T-cell (primary cell): ENCODE measurements at regions not wholly inside any gene's neighbourhood (a gene's known extent, or its start where the extent isn't known, plus 50 kb on each side); places are given as distances from the start of the nearest gene placed in this dataset.

Experiments used
- ATAC-seq, 4 experiments: fragments of 200-7000 bp in 3 of 4; fragments of 150-1000 bp in 1 of 4; cut with Tn5 transposase; replicated peaks in 1 of 4; 1 replicate in 3 of 4; 2 replicates in 1 of 4; pipeline ENCODE4 v1.10.0; 2021; ENCODE audit warnings: moderate library complexity in 3 of 4, mild to moderate bottlenecking in 2 of 4, moderate number of reproducible peaks in 1 of 4
- CTCF ChIA-PET, 2 donors: fragments of 300-600 bp; sonication (Branson Sonifier 250); formaldehyde crosslinking; loops; one replicate each; lab custom pipeline; 2022; ENCODE audit warnings: antibody characterized with exemption in 2 of 2; lab: Charles Lee
- POLR2A ChIA-PET, 2 donors: fragments of 300-600 bp; sonication (Branson Sonifier 250); formaldehyde crosslinking; loops; one replicate each; lab custom pipeline; 2022; ENCODE audit warnings: antibody characterized with exemption in 2 of 2; lab: Charles Lee
- DNase-seq, 35 experiments: peaks; one replicate each; pipeline versions ENCODE4 v3.0.0 to v3.0.0-alpha.2; 2013 to 2023
- H3K27ac ChIP-seq: one replicate; pipeline ENCODE4 v1.5.1; 2013; ENCODE audit warnings: low read length
- H3K27me3 ChIP-seq, 2 experiments: replicated peaks in 1 of 2; 1 replicate in 1 of 2; 2 replicates in 1 of 2; pipeline versions ENCODE4 v1.6.1 to v1.7.0; 2013; ENCODE audit warnings: low read length in 1 of 2, mixed read lengths in 1 of 2; ENCODE audit not compliant: control insufficient read depth in 2 of 2, insufficient read depth in 2 of 2; ENCODE audit errors: extremely low read depth in 1 of 2
- H3K36me3 ChIP-seq, 2 donors: 1 replicate in 1 of 2; 2 replicates in 1 of 2; pipeline versions ENCODE4 v1.6.1 to v1.7.0; 2013; ENCODE audit warnings: low read length in 1 of 2; ENCODE audit not compliant: control insufficient read depth in 2 of 2, insufficient read depth in 1 of 2; ENCODE audit errors: extremely low read depth in 1 of 2
- H3K4me1 ChIP-seq, 2 experiments: 1 replicate in 1 of 2; 2 replicates in 1 of 2; pipeline versions ENCODE4 v1.6.1 to v1.7.0; 2013; ENCODE audit warnings: low read length in 2 of 2, mixed read lengths in 1 of 2; ENCODE audit not compliant: insufficient read depth in 2 of 2, control insufficient read depth in 1 of 2; ENCODE audit errors: extremely low read depth in 1 of 2
- H3K4me3 ChIP-seq, 2 donors: 1 replicate in 1 of 2; 2 replicates in 1 of 2; pipeline versions ENCODE4 v1.5.1 to v1.7.0; 2013; ENCODE audit warnings: mild to moderate bottlenecking in 2 of 2, low read length in 1 of 2, moderate library complexity in 1 of 2; ENCODE audit not compliant: control insufficient read depth in 1 of 2; ENCODE audit errors: extremely low read depth in 1 of 2
- H3K9me3 ChIP-seq: 2 replicates; pipeline ENCODE4 v1.7.0; 2013
- H3K27ac Mint-ChIP-seq, 2 donors: one replicate each; pipeline ENCODE4 v1.8.0; 2020 to 2021; ENCODE audit warnings: mild to moderate bottlenecking in 2 of 2, mixed read lengths in 2 of 2
- H3K27me3 Mint-ChIP-seq, 2 donors: one replicate each; pipeline ENCODE4 v1.8.0; 2021 to 2022; ENCODE audit warnings: mixed read lengths in 2 of 2
- H3K36me3 Mint-ChIP-seq: one replicate; pipeline ENCODE4 v1.8.0; 2021; ENCODE audit warnings: mixed read lengths
- H3K4me1 Mint-ChIP-seq, 3 donors: one replicate each; pipeline ENCODE4 v1.8.0; 2020 to 2022; ENCODE audit warnings: mixed read lengths in 3 of 3, mild to moderate bottlenecking in 1 of 3
- H3K4me3 Mint-ChIP-seq, 3 donors: one replicate each; pipeline ENCODE4 v1.8.0; 2020 to 2022; ENCODE audit warnings: mild to moderate bottlenecking in 3 of 3, mixed read lengths in 3 of 3, moderate library complexity in 3 of 3
- H3K9me3 Mint-ChIP-seq, 3 donors: one replicate each; pipeline ENCODE4 v1.8.0; 2020 to 2022; ENCODE audit warnings: mixed read lengths in 3 of 3
- WGBS: methylation state at CpG from one replicate; pipeline ENCODE4 v1.1.5; 2013; ENCODE audit warnings: missing lambda C conversion rate; ENCODE audit not compliant: insufficient coverage; 5-methylcytosine and 5-hydroxymethylcytosine counted together

DNA sequence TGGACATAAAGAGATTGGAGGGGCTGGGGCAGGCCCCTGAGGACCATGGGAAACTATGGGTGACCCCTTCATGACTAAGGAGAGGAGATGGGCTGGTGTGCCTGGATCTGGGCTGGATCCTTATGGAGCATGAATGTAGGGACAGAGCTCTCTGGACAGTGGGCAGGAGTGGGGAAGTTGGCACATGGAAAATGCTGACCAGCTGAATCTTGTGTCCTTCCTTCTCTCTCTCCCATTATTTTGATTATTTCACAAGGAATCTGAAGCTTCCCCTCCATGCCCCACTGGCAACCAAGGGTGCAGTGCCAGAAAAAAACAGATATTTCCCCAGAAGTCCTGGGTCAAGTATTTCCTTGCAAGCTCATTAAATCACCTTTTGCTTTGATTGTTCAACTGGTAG, 175.2 kb downstream of the DHX35 start:
- Histone ChIP-seq H3K4me1 (no peaks in the 10 kb centered on the region), H3K4me3 (no peak overlapping the region), H3K9me3 (no peaks in the 10 kb centered on the region), H3K27me3 (peaks cover 0 to 14% of the 10 kb centered on the region in 2 experiments), H3K27ac (no peak overlapping the region), H3K36me3 (no peaks in the 10 kb centered on the region)
- DNase-seq = no peak
- Mint-ChIP-seq H3K4me1 (no peaks in the 10 kb centered on the region), H3K9me3 (no peaks in the 10 kb centered on the region), H3K4me3 (no peak overlapping the region), H3K27me3 (peaks cover 3 to 13% of the 10 kb centered on the region in 2 donors), H3K36me3 (no peaks in the 10 kb centered on the region), H3K27ac (no peak overlapping the region)
- ChIA-PET CTCF (interaction anchor here in 1 of 2 donors (0.6 kb wide), 1 partner anchor 520 kb away, joined by 3 read pairs; no protein-coding TSS in a partner anchor), POLR2A (no interaction called here)
- no peak for ATAC-seq

DNA sequence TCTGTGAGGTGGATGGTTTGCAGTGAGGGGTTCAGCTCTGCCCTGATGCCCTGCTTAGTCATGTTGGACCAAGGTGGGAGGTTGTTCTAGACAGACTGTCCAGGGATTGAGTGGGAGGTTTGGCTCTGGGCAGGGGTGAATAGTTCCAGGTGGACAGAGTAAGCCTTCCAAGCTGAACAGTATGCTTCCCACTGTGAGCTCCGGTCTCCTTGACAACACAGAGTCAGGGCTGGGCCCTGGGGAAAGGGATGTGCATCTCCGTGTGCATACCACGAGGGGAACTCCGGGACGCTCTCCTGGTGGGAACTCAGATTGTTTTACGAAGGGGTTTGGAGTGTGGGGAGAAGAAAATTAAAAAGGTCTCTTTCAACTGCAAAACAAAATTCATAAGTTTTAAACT, 174.7 kb downstream of the DHX35 start:
- Mint-ChIP-seq H3K36me3 (no peaks in the 10 kb centered on the region), H3K9me3 (no peaks in the 10 kb centered on the region), H3K27me3 (peaks cover 3 to 12% of the 10 kb centered on the region in 2 donors), H3K4me1 (no peaks in the 10 kb centered on the region), H3K27ac (no peak overlapping the region), H3K4me3 (no peak overlapping the region)
- H3K36me3 ChIP-seq = no peaks in the 10 kb centered on the region
- H3K27ac ChIP-seq = no peak overlapping the region
- no peak for DNase-seq
- ATAC-seq = no peak
- ChIA-PET POLR2A (no interaction called here), CTCF (interaction anchor here in 1 of 2 donors (0.6 kb wide), 1 partner anchor 520 kb away, joined by 3 read pairs; no protein-coding TSS in a partner anchor)
- 54% methylated on average over 3 of the region's 6 CpGs for WGBS
- H3K9me3 ChIP-seq = no peaks in the 10 kb centered on the region
- no peaks in the 10 kb centered on the region for H3K4me1 ChIP-seq
- peaks cover 0 to 14% of the 10 kb centered on the region in 2 experiments for H3K27me3 ChIP-seq
- no peak overlapping the region for H3K4me3 ChIP-seq

DNA sequence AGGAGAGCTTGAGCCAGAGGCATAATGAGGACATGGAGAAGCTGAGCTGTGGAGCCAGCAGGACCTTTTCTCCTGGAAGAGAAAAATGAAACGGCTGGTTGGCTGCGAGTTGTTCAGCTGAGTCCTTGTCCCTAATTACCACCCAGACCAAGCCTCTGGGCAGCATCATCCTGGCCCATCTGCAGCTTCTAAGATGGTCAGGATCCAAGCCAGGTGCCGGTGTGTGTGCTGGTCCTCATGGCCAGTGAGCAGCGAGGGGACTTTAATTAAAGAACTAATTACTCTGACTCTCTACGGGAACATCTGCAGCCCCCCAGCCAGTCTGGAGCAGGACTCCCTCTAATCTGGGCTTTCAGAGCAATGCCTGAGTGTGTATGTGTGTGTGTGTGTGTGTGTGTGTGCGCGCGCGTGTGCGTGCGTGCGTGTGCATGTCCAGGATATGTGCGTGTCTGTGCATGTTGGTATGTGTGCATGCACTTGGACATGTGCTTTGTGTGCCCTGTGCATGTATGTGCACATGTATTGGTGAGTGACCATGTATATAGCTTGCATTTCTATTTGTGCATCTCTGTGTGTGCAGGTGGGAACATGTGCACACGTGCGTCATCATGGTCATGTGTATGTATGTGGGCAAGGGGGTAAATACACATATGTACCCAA, 173.9 kb downstream of the DHX35 start:
- no peaks in the 10 kb centered on the region for H3K36me3 ChIP-seq
- ChIA-PET CTCF (no interaction called here), POLR2A (no interaction called here)
- peaks cover 0 to 14% of the 10 kb centered on the region in 2 experiments for H3K27me3 ChIP-seq
- H3K27ac Mint-ChIP-seq = no peak overlapping the region
- no peak overlapping the region for H3K27ac ChIP-seq
- WGBS = 90% methylated on average over 11 of the region's 15 CpGs
- no peaks in the 10 kb centered on the region for H3K9me3 Mint-ChIP-seq
- DNase-seq = no peak
- peaks cover 3 to 12% of the 10 kb centered on the region in 2 donors for H3K27me3 Mint-ChIP-seq
- no peaks in the 10 kb centered on the region for H3K9me3 ChIP-seq
- no peak overlapping the region for H3K4me3 Mint-ChIP-seq
- no peaks in the 10 kb centered on the region for H3K4me1 ChIP-seq
- no peaks in the 10 kb centered on the region for H3K4me1 Mint-ChIP-seq
- H3K4me3 ChIP-seq = no peak overlapping the region
- no peak for ATAC-seq
- no peaks in the 10 kb centered on the region for H3K36me3 Mint-ChIP-seq

DNA sequence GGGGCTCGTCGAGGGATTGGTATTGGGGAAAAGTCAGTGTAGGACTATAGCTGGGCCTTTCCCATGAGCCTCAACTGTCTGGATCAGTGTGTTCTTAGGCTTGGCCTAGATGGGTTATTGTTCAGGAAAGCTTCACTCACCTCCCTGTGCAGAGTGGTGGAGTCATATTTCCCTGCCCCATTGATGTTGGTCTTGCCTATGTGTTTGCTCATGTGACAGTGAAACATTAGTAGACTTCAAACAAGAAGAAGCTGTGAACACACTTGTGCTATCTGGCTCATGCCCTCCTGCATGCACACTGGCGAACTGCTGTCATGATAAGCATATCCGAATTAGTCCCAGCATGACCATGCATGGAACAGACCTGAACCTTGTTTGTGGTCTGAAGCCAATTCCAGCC, 171.1 kb downstream of the DHX35 start:
- Mint-ChIP-seq H3K9me3 (no peaks in the 10 kb centered on the region), H3K4me1 (no peaks in the 10 kb centered on the region), H3K36me3 (no peaks in the 10 kb centered on the region), H3K4me3 (no peak overlapping the region), H3K27me3 (peaks cover 3 to 6% of the 10 kb centered on the region in 2 donors), H3K27ac (no peak overlapping the region)
- Histone ChIP-seq H3K36me3 (no peaks in the 10 kb centered on the region), H3K27ac (no peak overlapping the region), H3K4me1 (no peaks in the 10 kb centered on the region), H3K9me3 (no peaks in the 10 kb centered on the region), H3K4me3 (no peak overlapping the region), H3K27me3 (peaks cover 0 to 6% of the 10 kb centered on the region in 2 experiments)
- POLR2A ChIA-PET = no interaction called here
- CTCF ChIA-PET = no interaction called here
- 89% methylated on average over 4 of the region's 4 CpGs for WGBS
- ATAC-seq = no peak
- DNase-seq = no peak

DNA sequence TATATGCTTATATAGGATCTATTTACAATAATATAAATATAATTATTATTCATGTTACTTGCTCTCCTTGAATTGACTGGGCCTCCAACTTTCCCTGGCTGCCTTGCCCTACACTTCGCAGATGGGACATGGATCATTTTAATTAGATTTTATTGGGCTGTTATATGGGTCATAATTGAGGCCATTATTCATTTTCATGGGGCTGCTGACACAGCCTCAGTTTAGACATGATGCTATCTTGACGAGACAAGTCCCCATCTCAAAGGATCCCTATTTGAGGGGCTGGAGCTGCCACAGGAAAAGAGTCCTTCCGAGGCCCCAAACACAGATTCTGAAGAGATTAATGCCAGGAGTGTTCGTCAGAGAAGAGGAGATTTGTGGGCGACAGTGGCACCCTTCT, 170.4 kb downstream of the DHX35 start:
- Mint-ChIP-seq H3K9me3 (no peaks in the 10 kb centered on the region), H3K27me3 (peaks cover 3 to 5% of the 10 kb centered on the region in 2 donors), H3K36me3 (no peaks in the 10 kb centered on the region), H3K4me1 (no peaks in the 10 kb centered on the region), H3K27ac (no peak overlapping the region), H3K4me3 (no peak overlapping the region)
- Histone ChIP-seq H3K27me3 (peaks cover 0 to 4% of the 10 kb centered on the region in 2 experiments), H3K9me3 (no peaks in the 10 kb centered on the region), H3K4me1 (no peaks in the 10 kb centered on the region), H3K27ac (no peak overlapping the region), H3K4me3 (no peak overlapping the region), H3K36me3 (no peaks in the 10 kb centered on the region)
- no peak for DNase-seq
- POLR2A ChIA-PET = no interaction called here
- 80% methylated on average over 1 of the region's 5 CpGs for WGBS
- ATAC-seq = no peak
- CTCF ChIA-PET = no interaction called here

DNA sequence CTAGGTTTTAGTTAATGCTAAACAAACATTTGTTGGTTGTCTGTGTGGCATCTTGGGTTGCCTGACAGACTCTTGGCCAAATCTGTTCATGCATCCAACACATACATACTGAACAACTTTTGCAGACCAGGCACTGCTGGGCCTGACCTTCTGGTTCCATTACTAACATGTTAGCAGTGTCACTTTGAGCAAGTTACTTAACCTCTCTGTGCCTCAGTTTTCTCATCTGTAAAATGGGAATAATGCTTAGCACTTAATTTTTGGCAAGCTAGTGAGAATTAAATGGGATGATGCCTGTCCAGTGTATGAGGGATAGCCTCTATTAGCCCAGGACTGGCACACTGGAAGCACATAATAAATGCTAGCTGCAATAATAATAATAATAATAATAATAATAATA, 169.9 kb downstream of the DHX35 start:
- POLR2A ChIA-PET = no interaction called here

More for the DNA sequence above, 169.9 kb downstream of the DHX35 start:
- H3K4me1 Mint-ChIP-seq = no peaks in the 10 kb centered on the region
- peaks cover 3 to 5% of the 10 kb centered on the region in 2 donors for H3K27me3 Mint-ChIP-seq
- DNase-seq = no peak
- H3K9me3 Mint-ChIP-seq = no peaks in the 10 kb centered on the region
- H3K27ac Mint-ChIP-seq = no peak overlapping the region
- Histone ChIP-seq H3K9me3 (no peaks in the 10 kb centered on the region), H3K4me1 (no peaks in the 10 kb centered on the region), H3K4me3 (no peak overlapping the region), H3K36me3 (no peaks in the 10 kb centered on the region), H3K27ac (no peak overlapping the region), H3K27me3 (peaks cover 0 to 4% of the 10 kb centered on the region in 2 experiments)
- CTCF ChIA-PET = no interaction called here
- no peak overlapping the region for H3K4me3 Mint-ChIP-seq
- no peak for ATAC-seq
- H3K36me3 Mint-ChIP-seq = no peaks in the 10 kb centered on the region
